Endothelial cell of hepatic sinusoid (primary cell): ENCODE measurements at regions not wholly inside any gene's neighbourhood (a gene's known extent, or its start where the extent isn't known, plus 50 kb on each side); places are given as distances from the start of the nearest gene placed in this dataset.
"Not testable (repeated sequence)": the region's sequence is repeated elsewhere in the genome, so short reads cannot be mapped to it uniquely, and the experiment has no call there.

ENCODE experiments used
- in situ Hi-C: cut with HindIII; loops from 2 replicates; pipeline ENCODE4 v1.10.0; 2017; ENCODE audit warnings: low sequenced_read_pairs

DNA sequence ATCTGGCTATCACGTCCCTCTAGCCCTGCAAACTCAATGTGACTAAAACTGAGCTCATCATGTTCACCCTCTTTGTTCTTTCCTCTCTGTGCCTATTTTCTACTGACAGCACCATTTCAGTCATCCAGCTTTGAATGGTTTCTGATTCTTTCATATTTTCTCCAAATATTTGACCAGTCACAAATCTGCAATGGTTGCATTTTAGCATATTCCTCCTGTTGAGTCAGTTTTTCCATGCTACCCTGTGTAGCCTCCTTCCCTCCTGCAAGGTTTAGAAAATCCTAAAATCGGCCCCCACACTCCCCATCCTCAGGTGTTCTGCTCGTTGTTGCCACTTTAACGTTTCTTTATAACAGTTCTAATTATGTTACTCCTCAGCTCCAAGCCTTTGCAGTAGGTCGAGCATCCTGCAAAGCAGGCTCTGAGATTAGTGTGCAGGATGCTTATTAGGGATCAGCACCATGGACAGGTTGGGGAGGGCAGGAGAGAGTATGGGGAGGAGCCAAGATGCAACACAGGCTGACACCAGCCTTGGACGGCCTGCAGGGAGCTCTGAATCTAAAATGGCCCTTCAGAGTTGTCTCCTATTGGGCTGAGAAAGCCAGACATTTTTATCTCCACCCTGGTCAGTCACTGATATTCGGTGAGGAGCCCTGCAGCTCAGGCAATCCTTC, 531.0 kb upstream of the COBL start:
- in situ Hi-C loops = no loop called here

DNA sequence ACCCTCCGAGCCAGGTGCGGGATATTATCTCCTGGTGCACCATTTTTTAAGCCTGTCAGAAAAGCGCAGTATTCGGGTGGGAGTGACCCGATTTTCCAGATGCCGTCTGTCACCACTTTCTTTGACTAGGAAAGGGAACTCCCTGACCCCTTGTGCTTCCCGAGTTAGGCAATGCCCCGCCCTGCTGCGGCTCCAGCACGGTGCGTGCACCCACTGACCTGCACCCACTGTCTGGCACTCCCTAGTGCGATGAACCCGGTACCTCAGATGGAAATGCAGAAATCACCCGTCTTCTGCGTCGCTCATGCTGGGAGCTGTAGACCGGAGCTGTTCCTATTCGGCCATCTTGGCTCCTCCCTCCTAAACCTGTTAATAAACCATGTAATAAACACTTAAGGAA, 522.5 kb upstream of the COBL start:
- in situ Hi-C loops = not testable (repeated sequence)

- in situ Hi-C loops = no loop called here
Observed at GRCh38 chr7:51827631-51828030, 511.0 kb upstream of the COBL start.

DNA sequence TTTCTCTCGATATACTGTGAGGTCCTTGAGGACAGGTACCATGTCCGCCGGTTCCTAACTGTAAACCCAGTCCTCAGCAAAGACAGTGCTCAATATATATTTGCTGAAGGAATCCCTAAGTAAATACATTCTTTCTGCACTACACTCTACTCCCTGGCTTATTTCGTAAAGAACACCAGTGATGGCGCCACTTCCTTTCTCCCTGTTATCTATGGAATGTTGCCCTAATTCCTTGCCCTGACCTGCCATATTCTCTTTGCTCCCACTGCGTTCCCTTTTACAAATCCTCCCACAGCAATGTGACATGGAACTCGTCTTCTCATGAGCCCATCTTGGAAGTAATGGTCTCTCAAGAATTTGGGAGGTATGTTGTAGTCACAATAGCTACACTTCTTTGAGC, 507.4 kb upstream of the COBL start:
- in situ Hi-C loops = no loop called here

DNA sequence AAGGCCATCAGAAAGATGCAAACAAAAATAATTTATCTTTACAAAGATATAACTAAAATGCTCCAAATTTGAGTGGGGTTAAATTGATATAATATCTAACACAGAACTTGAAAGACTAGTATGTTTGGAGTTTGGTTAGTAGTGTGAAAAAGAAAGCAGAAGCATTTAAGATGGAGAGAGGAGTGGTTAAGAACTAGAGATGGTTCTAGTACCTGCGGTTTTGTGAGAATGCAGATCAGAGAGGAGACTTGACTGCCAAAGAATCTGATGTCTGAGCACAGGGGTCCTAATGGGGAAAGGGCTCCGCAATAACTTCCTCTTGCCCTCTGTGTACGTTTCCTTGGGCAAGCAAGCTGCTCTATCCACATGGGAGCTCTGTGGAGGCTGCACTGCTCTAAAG, 506.8 kb upstream of the COBL start:
- in situ Hi-C loops = no loop called here

- in situ Hi-C loops = no loop called here
Observed at GRCh38 chr7:51817694-51818225, 501.2 kb upstream of the COBL start.

DNA sequence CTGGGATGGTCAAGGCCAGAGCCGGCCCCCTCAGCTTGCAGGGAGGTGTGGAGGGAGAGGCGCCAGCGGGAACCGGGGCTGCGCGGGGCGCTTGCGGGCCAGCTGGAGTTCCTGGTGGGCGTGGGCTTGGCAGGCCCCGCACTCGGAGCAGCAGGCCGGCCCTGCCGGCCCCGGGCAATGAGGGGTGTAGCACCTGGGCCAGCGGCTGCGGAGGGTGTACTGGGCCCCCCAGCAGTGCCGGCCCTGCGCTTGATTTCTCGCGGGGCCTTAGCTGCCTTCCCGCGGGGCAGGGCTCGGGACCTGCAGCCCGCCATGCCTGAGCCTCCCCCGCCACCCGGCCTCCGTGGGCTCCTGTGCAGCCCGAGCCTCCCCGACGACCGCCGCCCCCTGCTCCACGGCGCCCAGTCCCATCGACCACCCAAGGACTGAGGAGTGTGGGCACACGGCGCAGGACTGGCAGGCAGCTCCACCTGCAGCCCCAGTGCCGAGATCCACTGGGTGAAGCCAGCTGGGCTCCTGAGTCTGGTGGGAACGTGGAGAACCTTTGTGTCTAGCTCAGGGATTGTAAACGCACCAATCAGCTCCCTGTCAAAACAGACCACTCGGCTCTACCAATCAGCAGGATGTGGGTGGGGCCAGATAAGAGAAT, 489.3 kb upstream of the COBL start:
- in situ Hi-C loops = not testable (repeated sequence)

DNA sequence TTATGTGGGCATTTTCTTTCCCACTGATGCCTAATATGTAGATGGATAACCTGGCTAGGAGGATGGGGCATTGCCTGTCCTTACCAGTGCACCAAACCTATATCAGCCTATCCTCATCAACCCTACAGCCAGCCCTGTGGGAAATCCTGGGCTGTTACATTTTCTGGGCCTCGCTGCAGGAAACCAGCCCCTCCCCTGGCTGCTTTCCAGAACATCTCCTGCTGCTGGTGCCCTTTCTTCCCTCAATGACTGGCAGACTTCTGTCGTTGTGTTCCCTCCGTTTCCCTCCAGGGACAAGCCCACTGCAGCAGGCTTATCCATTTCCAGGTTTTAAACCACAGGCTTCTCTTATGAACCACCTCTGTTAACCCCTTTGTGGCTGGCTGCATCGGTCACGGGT, 486.1 kb upstream of the COBL start:
- in situ Hi-C loops = no loop called here

GRCh38 chr7:51797371-51797770, 480.8 kb upstream of the COBL start:
- in situ Hi-C loops = no loop called here

- in situ Hi-C loops = no loop called here
Observed at GRCh38 chr7:51792796-51793195, 476.2 kb upstream of the COBL start.

DNA sequence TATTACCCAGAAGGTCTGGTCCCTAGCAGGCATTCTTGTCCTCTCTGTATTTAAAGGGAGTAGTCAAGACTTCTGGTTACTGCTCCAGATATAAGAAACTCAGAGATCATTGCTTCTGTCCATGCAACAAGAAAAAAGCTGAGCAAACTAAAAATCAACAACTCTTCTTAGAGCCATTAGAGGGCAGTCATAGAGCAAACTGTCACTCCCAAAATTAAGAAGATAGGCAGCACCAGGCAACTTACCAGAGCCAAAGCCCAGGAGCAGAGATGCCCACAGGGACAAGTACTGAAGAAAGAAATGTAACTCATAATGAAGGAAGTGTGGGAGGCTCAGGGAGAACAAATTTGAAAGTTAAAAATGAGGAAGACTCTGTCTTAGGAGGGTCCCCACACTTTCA, 472.9 kb upstream of the COBL start:
- in situ Hi-C loops = no loop called here

- in situ Hi-C loops = no loop called here
Observed at GRCh38 chr7:51786284-51786683, 469.7 kb upstream of the COBL start.

- in situ Hi-C loops = no loop called here
Observed at GRCh38 chr7:51785876-51786275, 469.3 kb upstream of the COBL start.

DNA sequence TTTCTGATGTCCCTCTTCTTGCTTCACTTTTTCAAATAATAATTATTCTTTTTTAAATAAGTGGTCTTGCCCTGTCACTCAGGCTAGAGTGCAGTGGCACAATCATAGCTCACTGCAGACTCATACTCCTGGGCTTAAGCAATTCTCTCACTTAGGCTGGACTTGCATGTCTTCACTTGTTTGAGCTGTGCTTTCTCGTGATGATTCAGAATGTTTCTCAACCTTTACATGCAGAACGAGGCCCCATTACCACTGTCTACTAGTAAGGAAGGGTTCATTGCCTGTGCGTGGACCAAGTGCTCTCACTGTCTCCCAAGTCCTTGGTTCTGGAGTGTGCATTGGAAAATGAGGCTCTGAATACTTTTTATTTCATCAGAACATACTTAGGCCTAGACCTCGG, 468.6 kb upstream of the COBL start:
- in situ Hi-C loops = no loop called here

GRCh38 chr7:51783241-51783640, 466.6 kb upstream of the COBL start:
- in situ Hi-C loops = no loop called here

GRCh38 chr7:51778121-51778520, 461.5 kb upstream of the COBL start:
- in situ Hi-C loops = no loop called here

DNA sequence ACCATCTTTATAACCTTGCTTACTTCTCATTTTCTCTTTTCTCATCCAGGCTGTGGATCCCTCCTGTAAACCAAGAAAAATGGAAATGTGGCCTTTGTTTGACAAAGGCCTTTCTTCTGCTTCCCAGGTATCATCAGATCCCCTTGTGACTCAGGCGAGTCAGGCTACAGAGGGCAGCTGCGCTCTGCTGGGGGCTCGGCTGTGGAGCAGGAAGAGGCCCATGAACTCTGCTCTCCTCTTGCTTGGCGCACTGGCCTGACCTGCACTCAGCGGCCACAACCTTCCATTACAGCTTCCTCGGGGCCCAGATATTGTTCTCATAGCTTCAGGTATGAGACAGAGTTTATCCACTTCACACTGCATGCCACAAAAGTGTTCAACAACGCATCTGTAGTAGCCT, 457.6 kb upstream of the COBL start:
- in situ Hi-C loops = no loop called here

GRCh38 chr7:51772190-51772589, 455.6 kb upstream of the COBL start:
- in situ Hi-C loops = no loop called here

- in situ Hi-C loops = no loop called here
Observed at GRCh38 chr7:51764976-51765375, 448.4 kb upstream of the COBL start.

DNA sequence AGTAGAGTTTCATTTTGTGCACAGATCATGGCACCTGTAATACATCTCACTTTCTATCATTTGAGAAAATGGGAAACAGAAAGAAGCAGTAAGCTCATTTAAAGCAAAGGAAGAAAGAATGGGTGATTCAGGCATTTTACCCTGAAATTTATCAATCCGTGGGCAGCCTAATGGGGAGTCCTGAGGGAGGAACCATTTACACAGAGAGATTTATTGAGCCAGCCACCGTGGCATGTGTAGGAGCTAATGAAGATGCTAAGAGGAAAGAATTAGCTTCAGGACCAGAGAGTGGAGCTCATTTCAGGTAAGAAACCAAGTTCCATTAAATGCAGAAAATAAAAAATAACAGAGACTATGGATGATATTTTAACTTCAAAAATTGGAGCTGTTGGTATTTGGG, 443.4 kb upstream of the COBL start:
- in situ Hi-C loops = no loop called here

DNA sequence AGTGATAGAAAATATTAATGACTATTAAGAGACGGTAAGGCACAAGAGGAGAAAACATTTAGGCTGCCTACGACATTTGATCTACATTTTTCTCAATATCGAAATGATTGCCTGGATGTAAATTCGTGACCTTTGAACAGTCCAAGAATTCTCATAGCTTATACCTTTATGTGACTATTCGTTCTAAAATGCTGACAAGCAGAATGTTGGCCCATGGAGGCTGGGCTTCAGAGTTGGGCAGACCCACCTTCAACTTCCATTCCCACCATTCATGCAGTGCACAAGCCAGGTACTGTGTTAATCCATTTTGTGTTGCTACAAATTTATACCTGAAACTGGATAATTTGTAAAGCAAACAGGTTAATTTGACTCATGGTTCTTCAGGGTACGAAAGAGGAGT, 441.4 kb upstream of the COBL start:
- in situ Hi-C loops = no loop called here

GRCh38 chr7:51732951-51733350, 416.3 kb upstream of the COBL start:
- in situ Hi-C loops = no loop called here

- in situ Hi-C loops = no loop called here
Observed at GRCh38 chr7:51732116-51732515, 415.5 kb upstream of the COBL start.
